NCI-H446 (cell line): ENCODE measurements at regions not wholly inside any gene's neighbourhood (a gene's known extent, or its start where the extent isn't known, plus 50 kb on each side); places are given as distances from the start of the nearest gene placed in this dataset.

ENCODE experiments used
- DNase-seq, 2 experiments: peaks; one replicate each; lab custom pipeline; 2025; lab: John Stamatoyannopoulos, UW

- DNase-seq: no peak
Observed at GRCh38 chr16:48895142-48895541, 285.2 kb upstream of the N4BP1 start.

- no peak for DNase-seq
Observed at GRCh38 chr16:48892893-48893292, 282.9 kb upstream of the N4BP1 start.

- DNase-seq: no peak
Observed at GRCh38 chr16:48887646-48888210, 277.7 kb upstream of the N4BP1 start.

- DNase-seq: peak in 1 of 2 experiments; percentile 8
Observed at GRCh38 chr16:48885471-48885870, 275.5 kb upstream of the N4BP1 start.

GRCh38 chr16:48881272-48881671 lies 271.3 kb upstream of the N4BP1 start:
- no peak for DNase-seq

GRCh38 chr16:48879223-48880122 lies 269.5 kb upstream of the N4BP1 start:
- DNase-seq: peak in 1 of 2 experiments; percentile 3

- DNase-seq: no peak
Observed at GRCh38 chr16:48877946-48878345, 268.0 kb upstream of the N4BP1 start.

- no peak for DNase-seq
Observed at GRCh38 chr16:48870141-48870540, 260.2 kb upstream of the N4BP1 start.

- no peak for DNase-seq
Observed at GRCh38 chr16:48865520-48865919, 255.5 kb upstream of the N4BP1 start.

- DNase-seq: no peak
Observed at GRCh38 chr16:48864055-48864454, 254.1 kb upstream of the N4BP1 start.

GRCh38 chr16:48862087-48862532 lies 252.1 kb upstream of the N4BP1 start:
- DNase-seq: peak in 1 of 2 experiments; percentile 44

- no peak for DNase-seq
Observed at GRCh38 chr16:48860341-48860740, 250.4 kb upstream of the N4BP1 start.

GRCh38 chr16:48852951-48853350 lies 243.0 kb upstream of the N4BP1 start:
- no peak for DNase-seq

GRCh38 chr16:48852458-48852857 lies 242.5 kb upstream of the N4BP1 start:
- DNase-seq: no peak

- no peak for DNase-seq
Observed at GRCh38 chr16:48850097-48850770, 240.3 kb upstream of the N4BP1 start.

GRCh38 chr16:48846277-48846676 lies 236.3 kb upstream of the N4BP1 start:
- DNase-seq: no peak

GRCh38 chr16:48845261-48845660 lies 235.3 kb upstream of the N4BP1 start:
- DNase-seq: no peak

GRCh38 chr16:48838349-48838748 lies 228.4 kb upstream of the N4BP1 start:
- no peak for DNase-seq

GRCh38 chr16:48836636-48837035 lies 226.7 kb upstream of the N4BP1 start:
- no peak for DNase-seq

GRCh38 chr16:48836067-48836466 lies 226.1 kb upstream of the N4BP1 start:
- no peak for DNase-seq

GRCh38 chr16:48834576-48834975 lies 224.6 kb upstream of the N4BP1 start:
- DNase-seq: no peak

- DNase-seq: no peak
Observed at GRCh38 chr16:48833461-48833860, 223.5 kb upstream of the N4BP1 start.
